ENCODE measurements at regions not wholly inside any gene's neighbourhood (a gene's known extent, or its start where the extent isn't known, plus 50 kb on each side); places are given as distances from the start of the nearest gene placed in this dataset.

DNA sequence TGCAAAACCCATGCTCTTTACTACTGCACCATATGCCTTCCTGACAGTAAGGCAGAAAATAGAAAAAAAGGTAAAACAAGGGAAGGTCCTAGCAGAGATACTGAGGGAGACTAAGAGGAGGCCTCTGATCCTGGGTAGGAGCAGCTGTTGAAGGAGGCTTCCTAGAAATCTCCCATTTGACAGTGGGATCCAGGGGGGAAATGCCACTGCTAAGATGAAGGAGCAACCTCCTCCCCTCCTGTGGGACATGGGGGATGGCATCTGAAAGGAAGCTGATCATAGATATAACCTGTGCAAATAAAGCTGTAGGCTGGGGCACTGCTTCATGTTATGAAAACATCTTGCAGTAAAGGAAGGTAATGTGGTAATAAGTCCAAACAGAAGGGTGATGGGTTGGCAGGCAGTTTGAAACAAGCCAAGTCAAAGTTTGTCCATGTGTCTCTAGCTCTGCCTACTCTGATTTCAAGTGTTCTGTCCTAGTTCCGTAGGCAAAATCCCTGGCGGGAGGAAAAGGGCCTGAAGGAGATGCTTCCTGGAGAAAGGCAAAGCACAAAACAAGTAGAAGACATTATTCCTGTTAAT, 86.7 kb upstream of the EED start:
- no peaks in the 10 kb centered on the region for H3K9me2 ChIP-seq
- no peak overlapping the region for H2AFZ ChIP-seq (ENCODE audit: low read depth)
- H3K9ac ChIP-seq = no peak overlapping the region
- POLR2A ChIA-PET = no interaction called here
- no peaks in the 10 kb centered on the region for H3K79me2 ChIP-seq (ENCODE audit: insufficient read depth)
- peaks cover 12% of the 10 kb centered on the region for H3F3A ChIP-seq (replicated peaks; ENCODE audit: insufficient read depth)
- CTCF ChIA-PET = no interaction called here
- no peaks in the 10 kb centered on the region for H4K20me1 ChIP-seq (ENCODE audit: insufficient read depth)
- no peaks in the 10 kb centered on the region for H3K9me3 ChIP-seq
- no peak for DNase-seq
- WGBS (ENCODE audit: low lambda C conversion rate) = 98% methylated on average over 2 of the region's 2 CpGs
- H3K4me3 ChIP-seq (ENCODE audit: low read depth in 2 of 2, low read length in 1 of 2) = no peak overlapping the region
- H3K36me3 ChIP-seq (replicated peaks in 1 of 2; ENCODE audit: control insufficient read depth in 1 of 2, insufficient read depth in 2 of 2, low read length in 1 of 2) = no peaks in the 10 kb centered on the region
- TF ChIP-seq YY1 (IDR thresholded peaks at IDR 0.05; ENCODE audit: low read depth) (no peak), FOXM1 (IDR thresholded peaks at IDR 0.05; ENCODE audit: low read depth) (no peak), TAF1 (IDR thresholded peaks at IDR 0.05; ENCODE audit: borderline replicate concordance, low read depth, low read length) (no peak)
- TF ChIP-seq, protein P1, sequence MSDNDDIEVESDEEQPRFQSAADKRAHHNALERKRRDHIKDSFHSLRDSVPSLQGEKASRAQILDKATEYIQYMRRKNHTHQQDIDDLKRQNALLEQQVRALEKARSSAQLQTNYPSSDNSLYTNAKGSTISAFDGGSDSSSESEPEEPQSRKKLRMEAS (IDR thresholded peaks at IDR 0.05; ENCODE audit: low read depth) = no peak
- no peak overlapping the region for H3K27ac ChIP-seq (ENCODE audit: low read depth in 2 of 2, low read length in 1 of 2)
- H3K4me1 ChIP-seq (ENCODE audit: control insufficient read depth in 1 of 2, insufficient read depth in 2 of 2, low read depth in 1 of 2, low read length in 1 of 2) = peaks cover 13 to 14% of the 10 kb centered on the region in 2 experiments
- H3K4me2 ChIP-seq = no peak overlapping the region
- no peaks in the 10 kb centered on the region for H3K27me3 ChIP-seq (ENCODE audit: insufficient read depth)

DNA sequence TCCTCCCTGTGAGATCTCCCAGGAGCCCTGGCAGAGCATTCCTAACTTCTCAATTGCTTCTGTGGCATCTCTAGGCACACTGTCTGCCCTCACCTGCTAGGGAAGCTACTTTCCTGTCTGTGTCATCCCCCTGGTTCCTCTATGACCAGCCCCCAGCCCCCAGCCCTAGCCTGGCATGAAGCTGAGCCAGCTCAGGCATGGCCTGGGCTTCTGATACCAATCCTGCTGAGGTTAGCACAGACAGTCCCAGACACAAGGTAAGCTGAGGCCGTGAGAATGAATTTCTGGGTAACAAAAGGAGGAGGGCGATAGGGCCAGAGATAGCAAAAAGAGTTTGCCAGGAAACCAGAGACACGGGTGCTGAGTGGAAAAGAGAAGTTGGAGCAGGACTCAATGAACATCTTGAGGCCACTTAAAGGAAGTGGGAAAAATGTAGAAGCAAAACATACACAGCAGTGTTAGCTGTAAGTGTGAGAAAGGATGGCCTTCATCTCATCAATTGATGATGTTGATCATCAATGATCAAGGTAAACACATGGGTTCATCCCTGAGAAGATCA, 87.6 kb upstream of the PICALM start:
- Histone ChIP-seq H3K36me3 (replicated peaks in 1 of 2; ENCODE audit: control insufficient read depth in 1 of 2, insufficient read depth in 2 of 2, low read length in 1 of 2) (no peaks in the 10 kb centered on the region), H3K4me2 (no peak overlapping the region), H3K4me1 (ENCODE audit: control insufficient read depth in 1 of 2, insufficient read depth in 2 of 2, low read depth in 1 of 2, low read length in 1 of 2) (peaks cover 9 to 11% of the 10 kb centered on the region in 2 experiments), H3K27ac (ENCODE audit: low read depth in 2 of 2, low read length in 1 of 2) (no peak overlapping the region), H2AFZ (ENCODE audit: low read depth) (no peak overlapping the region), H3K9ac (no peak overlapping the region), H3K9me3 (no peaks in the 10 kb centered on the region), H3F3A (replicated peaks; ENCODE audit: insufficient read depth) (peaks cover 17% of the 10 kb centered on the region), H4K20me1 (ENCODE audit: insufficient read depth) (no peaks in the 10 kb centered on the region), H3K9me2 (no peaks in the 10 kb centered on the region), H3K4me3 (ENCODE audit: low read depth in 2 of 2, low read length in 1 of 2) (no peak overlapping the region), H3K79me2 (ENCODE audit: insufficient read depth) (no peaks in the 10 kb centered on the region), H3K27me3 (ENCODE audit: insufficient read depth) (no peaks in the 10 kb centered on the region)
- no peak for DNase-seq
- POLR2A ChIA-PET = no interaction called here
- CTCF ChIA-PET = no interaction called here
- TF ChIP-seq TCF12 (IDR thresholded peaks at IDR 0.05) (no peak), ELF1 (IDR thresholded peaks at IDR 0.05) (no peak), SMC3 (IDR thresholded peaks at IDR 0.05; ENCODE audit: low read depth, low read length) (no peak), SIN3A (IDR thresholded peaks at IDR 0.05; ENCODE audit: borderline replicate concordance, low read depth, low read length) (no peak), NRF1 (IDR thresholded peaks at IDR 0.05; ENCODE audit: low read depth, low read length) (no peak), FOSL2 (IDR thresholded peaks at IDR 0.05; ENCODE audit: borderline replicate concordance, low read depth) (no peak), RFX5 (IDR thresholded peaks at IDR 0.05; ENCODE audit: low read length) (no peak)
- TF ChIP-seq, protein P2, sequence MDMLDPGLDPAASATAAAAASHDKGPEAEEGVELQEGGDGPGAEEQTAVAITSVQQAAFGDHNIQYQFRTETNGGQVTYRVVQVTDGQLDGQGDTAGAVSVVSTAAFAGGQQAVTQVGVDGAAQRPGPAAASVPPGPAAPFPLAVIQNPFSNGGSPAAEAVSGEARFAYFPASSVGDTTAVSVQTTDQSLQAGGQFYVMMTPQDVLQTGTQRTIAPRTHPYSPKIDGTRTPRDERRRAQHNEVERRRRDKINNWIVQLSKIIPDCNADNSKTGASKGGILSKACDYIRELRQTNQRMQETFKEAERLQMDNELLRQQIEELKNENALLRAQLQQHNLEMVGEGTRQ (IDR thresholded peaks at IDR 0.05; ENCODE audit: borderline replicate concordance, low read depth, low read length) = no peak
- WGBS (ENCODE audit: low lambda C conversion rate) = 91% methylated on average over 3 of the region's 3 CpGs

Measured in SK-N-SH (cell line).